MM.1S (cell line): ENCODE measurements at regions not wholly inside any gene's neighbourhood (a gene's known extent, or its start where the extent isn't known, plus 50 kb on each side); places are given as distances from the start of the nearest gene placed in this dataset.

Experiments
- CTCF ChIP-seq: fragments of 300-600 bp; sonication (generic); IDR thresholded peaks from 2 replicates; pipeline ENCODE4 v1.5.1; 2016; ENCODE audit warnings: antibody characterized with exemption, low read length, mixed read lengths
- EZH2 ChIP-seq: fragments of 300-600 bp; sonication (generic); optimal IDR thresholded peaks from 2 replicates; pipeline ENCODE3; 2017; ENCODE audit warnings: low read depth, mild to moderate bottlenecking, antibody characterized with exemption, low read length, mixed read lengths
- EZH2phosphoT487 ChIP-seq: fragments of 300-600 bp; sonication (generic); IDR thresholded peaks from 2 replicates; pipeline ENCODE4 v1.6.1; 2018; ENCODE audit warnings: antibody characterized with exemption, low read length

DNA sequence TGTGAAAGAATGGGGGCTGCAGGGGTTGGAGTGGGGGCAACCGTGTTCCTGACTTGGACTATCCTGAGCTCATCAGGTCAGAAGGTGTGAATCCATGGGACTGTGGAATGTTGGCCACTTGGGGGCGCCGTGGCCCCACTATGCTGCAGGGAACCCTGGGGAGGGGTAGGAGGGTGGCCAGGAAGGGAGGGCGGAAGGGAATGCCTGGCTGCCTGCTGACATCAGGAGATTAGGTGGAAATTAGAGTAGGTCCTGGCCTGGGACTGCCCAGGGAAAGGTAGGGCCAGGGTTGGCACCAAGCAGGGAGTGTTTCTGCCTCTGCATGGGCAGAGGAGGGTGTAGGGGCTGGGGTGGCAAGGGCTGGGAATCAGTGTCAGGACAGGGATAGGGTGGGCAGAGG lies 65.8 kb upstream of the PRSS58 start:
- TF ChIP-seq EZH2 (no peak), CTCF (peak; percentile 65), EZH2phosphoT487 (no peak)
